Suprapubic skin (tissue), 4 donors: ENCODE measurements at regions not wholly inside any gene's neighbourhood (a gene's known extent, or its start where the extent isn't known, plus 50 kb on each side); places are given as distances from the start of the nearest gene placed in this dataset.
A peak's percentile ranks its signal among the peaks of the same experiment; 100 is the strongest.

Experiments used
- DNase-seq, 2 donors: peaks; one replicate each; pipeline ENCODE4 v3.0.0-alpha.2; 2019; ENCODE audit warnings: low spot score in 2 of 2
- H3K27ac ChIP-seq: fragments of 200-600 bp; sonication (generic); one replicate; pipeline ENCODE4 v1.5.1; 2019
- H3K27me3 ChIP-seq: fragments of 200-600 bp; sonication (generic); one replicate; pipeline ENCODE4 v1.5.1; 2019
- H3K36me3 ChIP-seq: fragments of 200-600 bp; sonication (generic); one replicate; pipeline ENCODE4 v1.5.1; 2019
- H3K4me1 ChIP-seq: fragments of 200-600 bp; sonication (generic); one replicate; pipeline ENCODE4 v1.5.1; 2019
- H3K4me3 ChIP-seq: fragments of 200-600 bp; sonication (generic); one replicate; pipeline ENCODE4 v1.5.1; 2019; ENCODE audit warnings: mild to moderate bottlenecking
- H3K9me3 ChIP-seq: fragments of 200-600 bp; sonication (generic); one replicate; pipeline ENCODE4 v1.5.1; 2019
- CTCF ChIP-seq, 2 donors: fragments of 200-600 bp in 1 of 2; fragments of 450-650 bp in 1 of 2; sonication (generic) in 1 of 2; IDR thresholded peaks; one replicate each; pipeline ENCODE4 v1.5.1; 2016 to 2019; ENCODE audit warnings: antibody characterized with exemption in 2 of 2, mild to moderate bottlenecking in 1 of 2, moderate library complexity in 1 of 2
- EP300 ChIP-seq: sonication (generic); formaldehyde crosslinking; IDR thresholded peaks from one replicate; pipeline ENCODE4 v1.6.1; 2017; ENCODE audit warnings: antibody characterized with exemption
- POLR2A ChIP-seq, 2 donors: fragments of 450-650 bp; IDR thresholded peaks; one replicate each; pipeline ENCODE4 v1.6.1; 2017; ENCODE audit warnings: antibody characterized with exemption in 2 of 2, mild to moderate bottlenecking in 2 of 2, moderate library complexity in 2 of 2
- POLR2AphosphoS5 ChIP-seq, 3 donors: sonication (generic); formaldehyde crosslinking; IDR thresholded peaks; one replicate each; pipeline ENCODE4 v1.6.1; 2017; ENCODE audit warnings: antibody characterized with exemption in 3 of 3
- whole genome bisulfite sequencing: methylation state at CpG from one replicate; pipeline ENCODE4 v1.1.5; 2018; 5-methylcytosine and 5-hydroxymethylcytosine counted together

- DNase-seq = peak in 1 of 2 donors; percentile 42
- Histone ChIP-seq H3K4me1 (peaks cover 15% of the 10 kb centered on the region), H3K9me3 (no peaks in the 10 kb centered on the region), H3K27ac (no peak overlapping the region), H3K36me3 (no peaks in the 10 kb centered on the region), H3K27me3 (no peaks in the 10 kb centered on the region), H3K4me3 (no peak overlapping the region)
- TF ChIP-seq POLR2AphosphoS5 (IDR thresholded peaks at IDR 0.05) = no peak
- 48% methylated on average over 11 of the region's 11 CpGs for WGBS
Observed at GRCh38 chr6:167697316-167697715, 129.4 kb upstream of the AFDN start.

GRCh38 chr6:167698540-167698939, 128.2 kb upstream of the AFDN start:
- TF ChIP-seq EP300 (no peak), POLR2AphosphoS5 (IDR thresholded peaks at IDR 0.05) (no peak), POLR2A (IDR thresholded peaks at IDR 0.05) (no peak), CTCF (IDR thresholded peaks at IDR 0.05) (no peak)
- Histone ChIP-seq H3K4me3 (no peak overlapping the region), H3K9me3 (no peaks in the 10 kb centered on the region), H3K4me1 (peaks cover 15% of the 10 kb centered on the region), H3K36me3 (no peaks in the 10 kb centered on the region), H3K27me3 (no peaks in the 10 kb centered on the region), H3K27ac (no peak overlapping the region)
- WGBS = 92% methylated on average over 2 of the region's 12 CpGs
- no peak for DNase-seq

- H3K4me1 ChIP-seq = peaks cover 15% of the 10 kb centered on the region
- no peaks in the 10 kb centered on the region for H3K9me3 ChIP-seq
- no peaks in the 10 kb centered on the region for H3K27me3 ChIP-seq
- TF ChIP-seq EP300 (no peak), POLR2A (IDR thresholded peaks at IDR 0.05) (no peak), CTCF (IDR thresholded peaks at IDR 0.05) (no peak), POLR2AphosphoS5 (IDR thresholded peaks at IDR 0.05) (no peak)
- no peaks in the 10 kb centered on the region for H3K36me3 ChIP-seq
- WGBS = 44% methylated on average over 13 of the region's 21 CpGs
- H3K27ac ChIP-seq = peak overlapping the region; percentile 68
- H3K4me3 ChIP-seq = peak overlapping the region; percentile 11
- peak in 1 of 2 donors; percentile 86 for DNase-seq
Observed at GRCh38 chr6:167699141-167699931, 127.4 kb upstream of the AFDN start.

GRCh38 chr6:167700199-167700598, 126.5 kb upstream of the AFDN start:
- no peaks in the 10 kb centered on the region for H3K9me3 ChIP-seq
- no peak overlapping the region for H3K27ac ChIP-seq
- no peak overlapping the region for H3K4me3 ChIP-seq
- H3K36me3 ChIP-seq = no peaks in the 10 kb centered on the region
- no peak for DNase-seq
- peaks cover 15% of the 10 kb centered on the region for H3K4me1 ChIP-seq
- 81% methylated on average over 8 of the region's 8 CpGs for WGBS
- TF ChIP-seq EP300 = no peak
- TF ChIP-seq POLR2A (IDR thresholded peaks at IDR 0.05) = no peak
- no peak for TF ChIP-seq CTCF (IDR thresholded peaks at IDR 0.05)
- H3K27me3 ChIP-seq = no peaks in the 10 kb centered on the region

- H3K27me3 ChIP-seq = no peaks in the 10 kb centered on the region
- H3K9me3 ChIP-seq = no peaks in the 10 kb centered on the region
- WGBS = 94% methylated on average over 12 of the region's 12 CpGs
- no peak for TF ChIP-seq POLR2A (IDR thresholded peaks at IDR 0.05)
- no peak for TF ChIP-seq CTCF (IDR thresholded peaks at IDR 0.05)
- TF ChIP-seq POLR2AphosphoS5 (IDR thresholded peaks at IDR 0.05) = no peak
- no peak for TF ChIP-seq EP300
- peaks cover 15% of the 10 kb centered on the region for H3K4me1 ChIP-seq
- no peaks in the 10 kb centered on the region for H3K36me3 ChIP-seq
- H3K4me3 ChIP-seq = no peak overlapping the region
- no peak overlapping the region for H3K27ac ChIP-seq
- DNase-seq = peak in 1 of 2 donors; percentile 11
Observed at GRCh38 chr6:167701010-167701409, 125.7 kb upstream of the AFDN start.
